ENCODE measurements at regions not wholly inside any gene's neighbourhood (a gene's known extent, or its start where the extent isn't known, plus 50 kb on each side); places are given as distances from the start of the nearest gene placed in this dataset.

DNA sequence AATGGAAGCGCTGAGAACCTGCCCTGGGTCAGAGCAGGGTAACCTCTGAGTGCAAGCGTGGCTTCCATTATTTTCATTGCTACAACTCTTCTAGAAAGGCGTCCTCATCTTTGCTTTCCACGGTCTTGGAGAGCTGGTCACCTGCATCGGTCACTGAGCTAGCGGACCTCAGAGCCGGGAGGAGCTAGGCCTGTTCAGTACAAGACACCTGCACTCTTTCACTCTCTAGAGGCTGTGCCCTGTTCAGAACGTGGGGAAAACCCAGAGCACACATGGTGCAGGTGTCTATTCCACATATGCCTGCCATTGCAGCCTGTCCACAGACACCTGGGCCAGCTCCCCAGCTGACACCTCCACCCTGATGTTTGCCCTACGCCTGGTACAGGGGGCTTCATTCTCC is 147.8 kb upstream of the IRX2 start:
- Histone ChIP-seq H3K4me3 (no peak overlapping the region), H3K27ac (no peak overlapping the region)

DNA sequence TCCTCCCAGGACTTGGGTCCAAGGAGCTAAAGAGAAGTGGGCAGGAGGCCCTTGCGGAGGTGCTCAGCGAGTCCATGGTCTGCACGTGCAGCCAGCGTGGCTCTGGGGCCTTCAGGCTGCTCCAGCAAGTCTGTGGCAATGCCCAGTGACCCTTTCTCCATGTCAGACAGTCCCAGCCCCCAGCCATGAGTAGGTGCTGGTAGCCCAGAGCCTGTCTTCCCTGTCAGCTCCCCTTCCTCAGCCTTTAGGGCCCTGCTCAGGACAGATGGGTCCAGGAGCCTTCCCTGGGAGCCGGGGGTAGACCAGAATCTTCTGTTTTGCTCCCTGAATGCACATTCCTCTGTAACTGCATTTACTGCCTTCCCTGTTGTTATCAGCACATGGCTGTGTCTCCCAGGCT is 147.2 kb upstream of the IRX2 start:
- Histone ChIP-seq H3K4me3 (no peak overlapping the region), H3K27ac (no peak overlapping the region)

DNA sequence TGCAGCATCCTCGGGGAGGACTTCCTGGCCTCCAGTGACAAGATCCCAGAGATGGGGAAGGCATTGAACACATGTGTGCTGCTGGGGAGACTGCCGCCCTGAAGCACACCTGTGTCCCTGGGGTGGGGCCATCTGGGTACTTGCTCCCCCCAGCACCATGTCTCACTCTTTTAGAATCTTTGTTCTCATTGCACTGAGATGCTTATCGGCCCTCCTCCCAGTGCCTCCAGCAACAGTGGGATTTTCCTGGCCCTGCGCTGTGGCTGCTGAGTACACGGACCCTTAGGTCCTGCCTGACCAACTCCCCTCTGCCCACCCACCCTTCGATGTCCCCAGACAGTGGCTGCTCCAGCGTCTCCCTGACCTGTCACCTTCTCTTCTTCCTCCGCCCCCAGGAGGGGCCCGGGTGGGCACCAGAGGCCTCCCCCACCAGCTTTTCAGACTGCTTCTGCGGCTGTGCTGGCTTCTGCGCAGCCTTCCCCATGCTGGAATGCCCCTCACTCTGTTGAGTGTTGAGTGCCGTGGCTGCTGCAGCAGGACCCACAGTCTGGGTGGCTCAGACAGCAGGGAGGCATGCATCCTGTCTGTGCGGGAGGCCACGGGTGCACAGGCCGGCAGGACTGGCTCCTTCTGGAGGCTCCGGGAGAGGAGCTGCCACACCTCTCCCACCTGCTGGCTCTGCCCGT is 145.9 kb upstream of the IRX2 start:
- Histone ChIP-seq H3K27ac (no peak overlapping the region), H3K4me3 (no peak overlapping the region)

DNA sequence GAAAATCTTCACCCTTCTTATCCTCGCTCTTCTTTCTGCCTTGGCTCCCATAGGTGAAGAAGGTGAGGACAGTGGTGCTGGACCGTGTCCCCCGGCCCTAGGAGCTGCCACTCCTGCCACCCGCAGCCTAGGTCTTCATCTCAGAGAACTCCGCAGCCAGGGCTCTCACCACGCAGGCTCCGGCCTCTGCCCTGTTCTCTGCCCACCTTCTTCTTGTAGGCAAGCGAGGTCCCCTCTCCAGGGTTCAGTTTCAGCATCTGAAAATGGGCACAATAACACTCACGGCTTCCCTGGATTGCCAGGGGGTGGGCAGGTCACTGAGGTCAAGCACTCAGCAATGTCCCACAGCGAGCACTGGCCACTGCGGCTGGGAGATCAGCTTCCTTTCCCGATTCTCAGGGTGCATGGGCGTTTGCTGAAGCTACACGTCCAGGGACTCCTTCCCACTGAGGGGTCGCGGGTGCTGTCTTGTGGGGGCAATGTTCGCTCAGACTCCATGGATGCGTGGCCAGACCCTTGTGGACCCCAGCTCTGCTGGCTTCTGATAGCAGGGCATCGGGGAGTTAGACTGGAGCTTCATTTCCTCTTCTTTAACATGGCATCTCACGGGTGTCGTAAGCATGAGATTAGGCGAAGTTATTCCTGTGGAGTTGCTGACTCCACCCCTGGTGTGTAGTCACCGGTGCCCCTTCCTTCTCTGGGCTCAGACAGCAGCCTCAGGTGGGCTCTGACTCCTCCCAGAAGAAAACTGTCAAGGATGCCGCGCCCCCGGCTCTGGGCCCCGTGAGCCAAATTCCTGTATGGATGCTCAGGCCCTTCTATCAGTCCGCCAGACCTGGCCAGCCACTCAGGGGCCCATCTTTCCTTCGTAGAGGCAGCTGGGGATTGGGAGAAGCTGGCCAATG is 145.1 kb upstream of the IRX2 start:
- Histone ChIP-seq H3K27ac (no peak overlapping the region), H3K4me3 (no peak overlapping the region)

DNA sequence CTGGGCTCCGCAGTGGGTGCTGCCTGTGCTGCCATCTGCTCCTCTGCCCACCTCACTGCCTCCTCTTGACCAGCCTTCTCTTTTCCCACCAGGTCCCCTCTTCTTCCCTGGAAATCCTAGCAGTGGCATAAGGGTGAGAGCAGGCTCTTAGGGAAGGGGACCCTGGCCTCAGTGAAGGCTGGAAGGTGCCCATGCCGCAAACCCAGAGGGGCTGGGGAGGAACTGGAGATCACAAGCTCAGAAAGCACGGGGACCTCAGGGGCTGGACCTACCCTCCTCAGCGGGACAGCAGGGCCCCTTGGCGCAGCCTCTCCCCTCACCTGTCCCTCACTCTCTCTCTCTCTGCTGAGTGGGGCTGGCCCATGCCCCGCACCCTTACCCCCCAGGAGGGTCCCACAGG is 144.4 kb upstream of the IRX2 start:
- Histone ChIP-seq H3K27ac (no peak overlapping the region), H3K4me3 (no peak overlapping the region)

DNA sequence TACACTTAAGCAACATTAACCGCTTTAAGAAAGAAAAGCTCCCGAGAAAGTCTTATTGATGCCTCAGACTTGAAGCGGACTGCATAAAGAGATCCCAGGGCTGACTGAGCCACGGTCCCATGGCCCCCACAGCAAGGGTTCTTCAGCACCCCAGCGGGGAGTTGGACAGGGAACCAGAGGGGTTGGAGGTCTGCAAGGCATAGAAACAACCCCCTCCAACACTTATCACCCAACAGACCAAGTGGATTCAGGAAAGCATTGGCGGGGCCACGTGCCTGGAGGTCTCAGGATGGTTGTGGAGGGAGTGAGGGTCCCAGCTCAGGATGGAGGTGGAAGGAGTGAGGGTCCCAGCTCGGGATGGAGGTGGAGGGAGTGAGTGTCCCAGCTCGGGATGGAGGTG is 143.7 kb upstream of the IRX2 start:
- Histone ChIP-seq H3K27ac (no peak overlapping the region), H3K4me3 (no peak overlapping the region)

DNA sequence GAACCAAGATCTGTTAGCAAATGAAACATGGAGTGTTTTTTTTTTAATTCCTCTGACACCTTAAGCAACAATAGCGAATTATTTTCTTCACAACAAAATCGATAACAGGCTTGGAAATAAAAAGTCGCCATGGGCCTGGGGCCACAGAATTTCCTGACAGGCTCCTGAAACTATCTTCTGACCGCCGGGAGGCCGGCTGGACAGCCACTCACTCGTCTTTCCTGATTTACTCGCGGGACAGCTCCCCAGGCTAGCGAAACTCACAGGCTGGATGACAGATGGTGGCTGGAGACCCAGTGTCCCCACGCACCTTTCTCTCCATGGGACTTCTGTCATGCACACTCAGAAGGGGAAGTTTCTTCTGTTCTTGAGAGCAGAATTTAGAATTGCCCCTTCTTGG is 143.3 kb upstream of the IRX2 start:
- Histone ChIP-seq H3K4me3 (no peak overlapping the region), H3K27ac (no peak overlapping the region)

DNA sequence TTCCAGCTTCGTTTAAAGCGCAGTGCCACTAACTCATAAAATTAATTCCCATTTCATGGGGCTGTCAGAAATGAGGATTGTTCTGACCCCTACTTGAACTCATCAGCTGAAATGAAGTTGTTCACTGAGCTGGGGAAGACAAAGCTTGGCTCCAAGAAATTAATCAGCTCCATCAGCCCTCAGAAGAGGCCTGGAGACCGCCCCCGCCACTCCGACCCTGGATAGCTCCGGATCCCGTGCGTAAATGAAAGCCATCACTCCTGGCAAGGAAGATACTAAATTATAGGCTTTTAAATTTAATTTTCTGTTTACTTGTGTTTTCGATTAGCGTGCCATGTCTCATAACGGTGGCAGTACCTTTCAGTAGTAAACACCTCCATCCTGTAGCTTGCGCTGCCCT is 142.8 kb upstream of the IRX2 start:
- H3K4me3 ChIP-seq, result no peak overlapping the region
- no peak overlapping the region for H3K27ac ChIP-seq

DNA sequence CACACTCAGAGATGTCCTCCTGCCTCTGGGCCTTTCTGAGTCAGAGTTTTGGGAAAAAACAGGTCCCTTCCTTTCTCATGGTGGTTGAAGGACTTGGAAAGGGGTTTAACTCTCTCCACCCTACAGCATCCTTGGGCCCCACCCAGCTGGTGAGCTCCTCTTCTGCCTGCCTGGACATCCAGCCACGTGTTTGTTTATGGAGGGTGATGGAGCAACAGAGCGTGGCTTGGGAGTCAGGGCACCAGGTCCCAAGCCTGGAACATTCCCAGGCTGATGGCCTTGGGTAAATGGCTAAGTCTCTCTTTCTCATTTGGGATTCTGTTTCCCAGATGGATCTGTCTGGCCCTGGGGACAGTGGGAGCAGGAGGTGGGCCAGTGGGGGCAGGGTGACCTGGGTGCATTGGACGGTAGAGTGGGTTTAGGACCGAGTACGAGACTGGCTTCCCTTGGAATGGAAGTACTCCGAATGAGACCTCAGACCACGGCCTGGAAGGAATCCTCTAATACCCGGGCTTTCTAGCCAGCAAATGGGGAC is 141.1 kb upstream of the IRX2 start:
- H3K4me3 ChIP-seq, result no peak overlapping the region
- H3K27ac ChIP-seq, result no peak overlapping the region

DNA sequence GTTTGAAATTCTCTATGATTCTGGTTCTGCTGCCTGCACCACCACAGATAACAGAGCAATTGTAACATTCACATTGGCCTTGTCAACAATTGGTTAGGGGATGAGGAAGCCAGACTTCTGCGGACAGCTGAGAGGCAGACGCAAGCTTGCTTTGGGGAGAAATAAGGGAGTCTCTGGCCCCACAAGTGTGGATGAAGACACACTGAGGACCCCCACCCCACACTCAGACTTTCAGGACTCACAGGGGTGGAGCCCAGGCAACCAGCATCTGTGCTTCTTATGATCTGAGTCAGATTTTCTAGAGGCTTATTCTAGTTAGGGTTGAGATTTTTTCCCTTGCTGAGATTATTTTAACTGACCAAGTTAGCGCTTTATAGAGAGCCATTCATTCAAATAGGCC is 140.3 kb upstream of the IRX2 start:
- H3K4me3 ChIP-seq, result no peak overlapping the region
- H3K27ac ChIP-seq, result no peak overlapping the region

DNA sequence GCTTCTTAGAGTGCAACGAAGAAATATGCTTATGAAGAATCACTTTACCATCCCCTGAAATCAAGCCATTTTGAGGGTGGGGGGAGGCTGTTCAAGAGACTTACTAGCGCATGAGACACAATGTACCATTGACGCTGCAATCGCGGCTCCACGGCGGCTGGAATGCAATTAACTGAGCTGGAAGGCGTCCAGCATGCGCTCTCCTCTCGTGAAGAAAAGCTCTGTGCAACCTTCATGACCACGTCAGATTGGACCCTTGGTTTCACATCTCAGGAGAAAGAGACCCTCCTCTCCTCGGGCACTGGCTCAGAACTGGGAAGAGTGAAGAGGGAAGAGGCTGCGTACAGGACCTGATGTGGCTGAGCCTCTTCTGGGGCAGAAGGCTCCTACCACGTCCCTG is 138.5 kb upstream of the IRX2 start:
- Histone ChIP-seq H3K4me3 (no peak overlapping the region), H3K27ac (no peak overlapping the region)

DNA sequence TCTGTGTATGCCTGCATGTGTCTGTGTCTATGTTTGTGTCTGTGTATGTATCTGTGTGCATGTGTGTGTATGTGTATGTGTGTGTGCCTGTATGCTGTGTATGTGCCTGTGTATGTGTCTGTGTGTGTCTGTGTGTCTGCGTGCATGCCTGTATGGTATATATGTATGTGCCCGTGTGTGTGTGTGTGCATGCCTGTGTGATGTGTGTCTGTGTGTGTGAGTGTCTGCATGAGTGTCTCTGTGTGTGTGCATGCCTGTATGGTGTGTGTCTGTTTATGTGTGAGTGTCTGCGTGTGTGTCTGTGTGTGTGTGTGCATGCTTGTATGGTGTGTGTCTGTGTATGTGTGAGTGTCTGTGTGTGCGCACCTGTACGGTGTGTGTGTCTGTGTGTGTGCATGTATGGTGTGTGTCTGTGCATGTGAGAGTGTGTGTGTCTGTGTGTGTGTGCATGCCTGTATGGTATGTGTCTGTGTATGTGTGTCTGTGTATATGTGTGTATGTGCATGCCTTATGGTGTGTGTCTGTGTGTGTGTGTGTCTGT is 137.1 kb upstream of the IRX2 start:
- H3K4me3 ChIP-seq, result no peak overlapping the region
- no peak overlapping the region for H3K27ac ChIP-seq

DNA sequence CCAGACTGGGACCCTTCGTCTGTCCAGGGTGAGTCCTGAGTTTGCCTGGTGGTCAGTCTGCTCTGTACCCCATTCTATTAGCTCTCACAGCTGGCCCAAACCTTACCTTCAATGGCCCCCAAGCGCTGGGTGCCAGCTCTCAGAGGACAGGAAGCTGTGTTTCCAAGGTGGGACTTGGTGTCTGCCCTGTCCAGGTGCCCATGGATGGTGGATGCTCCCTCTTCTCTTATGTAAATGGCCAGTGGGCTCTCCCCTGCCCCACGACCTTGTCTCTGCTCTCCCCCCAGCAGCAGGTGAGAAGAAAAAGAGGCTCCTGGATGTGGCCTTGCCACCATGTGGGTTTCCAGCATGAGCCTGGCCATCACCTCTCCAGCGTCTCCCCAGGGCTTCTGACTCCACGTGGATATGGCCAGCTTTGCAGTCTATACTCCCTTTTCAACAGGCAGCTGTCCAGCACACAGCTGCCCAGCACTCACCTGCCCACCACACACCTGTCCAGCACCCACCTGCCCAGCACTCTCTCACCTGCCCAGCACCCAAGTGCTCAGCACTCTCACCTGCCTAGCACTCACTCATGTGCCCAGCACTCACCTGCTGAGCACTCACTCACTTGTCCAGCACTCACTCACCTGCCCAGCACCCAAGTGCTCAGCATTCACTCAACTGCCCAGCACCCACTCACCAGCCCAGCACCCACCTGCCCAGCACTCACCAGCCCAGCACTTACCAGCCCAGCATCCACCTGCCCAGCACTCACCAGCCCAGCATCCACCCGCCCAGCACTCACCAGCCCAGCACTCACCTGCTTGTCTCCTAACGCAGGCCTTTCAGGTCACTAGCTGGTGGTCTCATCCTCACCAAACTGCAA is 136.2 kb upstream of the IRX2 start:
- Histone ChIP-seq H3K4me3 (no peak overlapping the region), H3K27ac (no peak overlapping the region)

DNA sequence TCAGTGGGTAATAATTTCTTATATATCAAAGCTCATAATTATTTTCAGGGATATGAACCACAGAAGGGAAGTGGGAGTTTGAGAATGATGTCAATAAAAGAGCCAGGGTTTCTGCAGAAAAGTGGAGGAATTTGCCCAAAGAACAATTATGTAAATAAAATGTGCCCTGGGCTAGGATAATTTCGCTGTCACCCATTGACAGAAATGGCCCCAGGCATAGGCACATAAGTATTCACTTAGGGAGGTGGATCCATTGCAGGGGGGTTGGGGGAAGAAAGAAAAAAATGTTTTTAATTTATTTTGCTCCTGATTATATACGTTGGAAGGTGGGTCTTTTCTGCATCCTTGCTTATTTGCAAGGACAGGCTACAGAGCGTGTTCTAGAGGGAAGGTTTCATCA is 135.1 kb upstream of the IRX2 start:
- Histone ChIP-seq H3K4me3 (no peak overlapping the region), H3K27ac (no peak overlapping the region)

DNA sequence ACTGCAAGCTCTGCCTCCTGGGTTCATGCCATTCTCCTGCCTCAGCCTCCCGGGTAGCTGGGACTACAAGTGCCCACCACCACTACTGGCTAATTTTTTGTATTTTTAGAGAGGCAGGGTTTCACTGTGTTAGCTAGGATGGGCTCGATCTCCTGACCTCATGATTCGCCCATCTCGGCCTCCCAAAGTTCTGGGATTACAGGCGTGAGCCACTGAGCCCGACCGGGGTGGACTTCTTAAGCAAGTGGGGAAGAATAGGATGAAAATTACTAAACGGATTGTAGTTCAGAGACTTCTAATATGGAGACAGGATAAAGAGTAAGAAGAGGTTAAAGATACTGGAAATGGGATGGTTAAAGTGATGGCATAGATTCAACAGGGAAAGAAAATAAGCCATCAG is 132.3 kb upstream of the IRX2 start:
- Histone ChIP-seq H3K27ac (no peak overlapping the region), H3K4me3 (no peak overlapping the region)

DNA sequence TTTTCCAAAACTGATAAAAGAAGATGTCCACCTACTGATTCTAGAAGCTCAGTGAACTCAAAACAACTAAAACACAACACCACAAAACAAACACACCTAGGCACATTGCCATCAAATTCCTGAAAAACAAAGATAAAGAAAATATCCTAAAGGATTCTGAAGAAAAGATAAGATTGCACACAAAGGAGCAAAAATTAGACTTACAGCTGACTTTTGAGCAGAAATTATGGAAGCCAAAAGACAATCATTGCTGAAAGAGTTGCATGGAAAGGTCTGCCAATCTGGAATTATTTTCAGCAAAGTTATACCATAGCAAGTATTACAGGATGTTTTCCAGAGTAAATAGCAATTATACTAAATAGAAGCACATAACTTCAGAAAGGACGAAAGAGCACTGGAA is 128.2 kb upstream of the IRX2 start:
- Histone ChIP-seq H3K27ac (no peak overlapping the region), H3K4me3 (no peak overlapping the region)

DNA sequence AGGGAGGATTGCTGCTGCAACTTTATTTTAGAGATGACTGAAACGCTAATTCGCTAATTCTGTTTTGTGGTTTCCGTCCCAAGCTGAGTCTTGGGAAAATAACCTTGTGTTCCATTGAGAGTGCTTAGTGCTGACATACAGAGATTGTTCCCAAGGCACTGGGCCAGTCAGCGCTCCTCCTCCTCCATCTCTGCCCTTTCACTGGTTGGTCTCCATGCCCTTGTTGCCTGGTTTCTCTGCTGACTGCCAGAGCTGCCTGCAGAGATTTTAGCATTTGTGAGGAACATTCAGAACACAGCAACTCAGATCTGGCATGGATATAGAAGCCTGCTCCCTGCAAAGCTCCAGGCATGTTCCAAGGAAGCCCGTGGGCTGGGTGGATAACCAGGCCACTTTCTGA is 126.0 kb upstream of the IRX2 start:
- Histone ChIP-seq H3K4me3 (no peak overlapping the region), H3K27ac (no peak overlapping the region)

DNA sequence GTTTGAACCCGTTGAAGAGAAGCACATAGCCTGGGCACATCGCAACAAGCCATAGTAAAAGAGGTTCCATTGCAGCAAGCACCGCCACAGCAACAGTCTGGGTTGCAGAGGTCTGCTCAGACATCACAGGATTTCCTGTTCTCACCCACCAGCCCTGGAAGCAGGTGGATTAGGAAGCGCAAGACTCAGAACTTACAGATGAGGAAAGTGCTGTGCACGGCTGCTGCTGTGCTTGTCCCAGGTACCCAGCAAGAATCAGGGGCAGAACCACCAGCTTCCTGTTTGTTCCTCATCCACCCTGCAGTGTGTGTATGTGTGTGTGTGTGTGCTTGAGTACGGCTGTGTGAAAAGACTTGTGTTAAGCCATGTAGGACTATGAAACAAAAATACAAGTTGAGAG is 124.7 kb upstream of the IRX2 start:
- H3K4me3 ChIP-seq, result no peak overlapping the region
- H3K27ac ChIP-seq, result no peak overlapping the region

DNA sequence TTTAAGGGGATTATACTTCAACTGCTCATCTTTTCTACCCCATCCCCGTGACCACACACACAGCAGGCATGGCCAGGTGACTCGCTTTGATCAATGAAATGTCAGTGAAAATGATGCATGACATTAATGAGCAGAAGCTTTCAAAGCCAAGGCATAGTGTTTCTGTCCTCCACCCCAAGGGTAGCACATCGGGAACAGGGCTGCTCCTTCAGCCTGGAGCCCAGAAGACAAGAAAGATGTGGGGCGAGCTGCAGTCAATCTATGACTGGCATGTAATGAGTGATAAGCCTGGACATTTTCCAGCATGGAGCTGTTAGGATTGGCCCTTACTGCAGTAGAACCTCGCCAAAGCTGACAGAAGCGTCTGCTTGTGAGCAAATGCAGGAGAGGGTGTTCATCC is 122.6 kb upstream of the IRX2 start:
- Histone ChIP-seq H3K4me3 (no peak overlapping the region), H3K27ac (no peak overlapping the region)

DNA sequence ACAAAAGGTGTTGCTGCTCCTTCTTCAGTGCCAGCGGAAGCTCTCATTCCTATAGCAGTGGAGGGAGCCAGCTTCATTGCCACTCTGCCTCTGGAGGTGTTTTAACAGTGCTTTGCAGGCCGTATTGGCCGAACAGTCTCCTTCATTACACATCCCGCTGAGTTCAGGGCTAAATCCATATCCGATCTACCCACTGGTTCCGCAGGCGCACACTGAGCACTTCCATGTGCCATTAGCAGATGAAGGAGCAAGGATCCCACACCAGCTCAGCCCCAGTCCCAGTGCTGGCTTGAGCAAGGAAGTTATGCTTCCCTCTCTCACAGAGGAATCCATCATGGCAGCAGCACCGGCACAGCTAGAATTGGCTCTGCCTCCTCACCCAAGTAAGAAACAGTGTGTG is 121.2 kb upstream of the IRX2 start:
- H3K4me3 ChIP-seq, result no peak overlapping the region
- no peak overlapping the region for H3K27ac ChIP-seq

Measured in skin epidermis (tissue), 12 donors.